Activated CD4-positive, alpha-beta T cell treated with anti-CD3 and anti-CD28 coated beads, Interleukin-2, amount 50 U/mL, for 16 hours (primary cell): ENCODE measurements at regions not wholly inside any gene's neighbourhood (a gene's known extent, or its start where the extent isn't known, plus 50 kb on each side); places are given as distances from the start of the nearest gene placed in this dataset.

Experiments used
- DNase-seq: peaks from one replicate; pipeline ENCODE4 v3.0.0-alpha.2; 2020

GRCh38 chr5:33223563-33224284, 217.0 kb upstream of the TARS1 start:
- no peak for DNase-seq

- DNase-seq, result no peak
Measured at GRCh38 chr5:33224285-33224961, 216.3 kb upstream of the TARS1 start.

- DNase-seq, result no peak
Measured at GRCh38 chr5:33227247-33227646, 213.5 kb upstream of the TARS1 start.

DNA sequence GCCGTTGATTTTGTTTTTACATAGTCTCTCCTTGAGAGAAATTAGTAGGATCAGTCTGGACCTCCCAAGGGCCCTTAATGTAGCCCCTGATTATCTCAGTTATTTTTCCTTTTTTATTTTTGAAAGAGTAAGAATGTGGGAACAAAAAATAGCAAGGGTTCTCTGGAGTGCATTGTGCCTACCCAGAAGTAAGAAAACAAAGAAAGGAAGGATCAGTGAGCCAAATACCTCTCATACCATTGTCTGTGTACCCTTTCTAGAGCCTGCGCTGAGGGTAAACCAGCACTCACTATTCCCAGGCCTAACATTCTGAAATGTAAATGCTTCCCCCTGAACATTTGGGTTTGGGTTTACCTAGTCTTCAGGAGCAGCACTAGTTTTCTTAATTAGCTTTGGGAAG, 213.0 kb upstream of the TARS1 start:
- DNase-seq, result no peak

- DNase-seq, result no peak
Measured at GRCh38 chr5:33228149-33228548, 212.6 kb upstream of the TARS1 start.

- no peak for DNase-seq
Measured at GRCh38 chr5:33229216-33229615, 211.5 kb upstream of the TARS1 start.

DNA sequence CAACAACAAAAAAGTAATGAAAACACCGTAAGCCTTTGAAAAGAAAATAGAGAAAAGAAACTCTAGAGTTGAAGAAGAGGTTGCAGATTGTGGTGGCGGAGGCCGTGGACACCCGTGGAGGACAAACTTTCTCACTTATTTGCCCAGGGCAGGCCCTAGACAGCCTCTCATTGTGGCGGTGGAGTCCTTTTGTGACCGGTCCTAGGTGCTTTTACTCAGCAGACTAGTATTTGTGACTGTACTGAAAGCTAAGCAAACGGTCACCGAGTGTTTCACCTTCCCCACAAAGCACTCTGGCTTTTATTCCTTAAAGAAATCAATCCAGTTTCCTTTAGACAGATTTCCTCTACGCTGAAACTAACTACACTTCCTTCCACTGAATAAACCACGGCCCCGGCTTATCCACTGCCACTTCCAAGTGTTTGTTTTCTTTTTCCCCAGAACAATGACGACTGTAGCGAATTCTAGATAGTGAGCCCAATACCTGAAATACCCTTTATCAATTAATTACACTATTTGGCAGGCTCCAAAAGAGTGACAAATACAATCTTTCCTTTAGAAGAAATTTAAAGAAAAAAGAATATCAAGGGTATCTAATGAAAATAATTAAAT, 210.2 kb upstream of the TARS1 start:
- DNase-seq, result no peak

- no peak for DNase-seq
Measured at GRCh38 chr5:33231214-33231710, 209.5 kb upstream of the TARS1 start.

GRCh38 chr5:33231935-33232334, 208.8 kb upstream of the TARS1 start:
- no peak for DNase-seq

DNA sequence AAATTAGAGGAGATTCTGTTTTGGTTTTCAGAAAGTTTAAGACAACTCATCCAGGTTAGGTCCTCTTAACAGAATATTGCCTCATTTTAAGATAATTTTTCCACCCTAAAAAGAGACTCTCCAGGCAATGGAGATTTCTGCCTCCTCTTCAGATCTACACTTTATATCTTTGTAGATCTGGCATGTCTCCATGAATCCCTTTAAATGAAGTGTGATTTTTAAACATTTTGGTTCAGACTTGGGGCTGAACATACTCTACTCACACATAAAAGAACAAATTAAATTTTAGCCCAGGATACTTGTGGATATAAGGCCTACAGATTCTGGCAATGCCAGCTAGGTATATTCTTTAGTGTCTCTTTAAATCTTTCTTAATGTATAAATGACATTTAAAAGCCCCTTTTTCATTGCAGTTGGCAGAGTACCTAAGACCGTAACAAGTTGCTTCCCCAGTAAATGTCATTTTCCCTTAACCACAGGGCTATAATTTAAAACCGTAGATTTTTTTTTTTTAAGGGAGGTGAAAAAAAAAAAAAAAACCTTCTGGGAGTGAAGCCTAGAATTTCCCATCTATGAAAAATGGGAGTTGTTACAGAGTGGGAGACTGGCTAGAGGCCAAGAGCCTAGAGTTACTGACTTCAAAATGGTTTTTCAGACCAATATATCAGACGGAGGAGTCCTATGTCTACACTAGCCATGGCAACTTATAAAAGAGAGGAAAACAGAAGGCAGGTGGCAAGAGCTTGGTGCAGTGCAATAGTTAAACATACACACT, 207.8 kb upstream of the TARS1 start:
- no peak for DNase-seq

- DNase-seq, result no peak
Measured at GRCh38 chr5:33235304-33235703, 205.5 kb upstream of the TARS1 start.

- DNase-seq, result no peak
Measured at GRCh38 chr5:33235824-33236223, 204.9 kb upstream of the TARS1 start.

DNA sequence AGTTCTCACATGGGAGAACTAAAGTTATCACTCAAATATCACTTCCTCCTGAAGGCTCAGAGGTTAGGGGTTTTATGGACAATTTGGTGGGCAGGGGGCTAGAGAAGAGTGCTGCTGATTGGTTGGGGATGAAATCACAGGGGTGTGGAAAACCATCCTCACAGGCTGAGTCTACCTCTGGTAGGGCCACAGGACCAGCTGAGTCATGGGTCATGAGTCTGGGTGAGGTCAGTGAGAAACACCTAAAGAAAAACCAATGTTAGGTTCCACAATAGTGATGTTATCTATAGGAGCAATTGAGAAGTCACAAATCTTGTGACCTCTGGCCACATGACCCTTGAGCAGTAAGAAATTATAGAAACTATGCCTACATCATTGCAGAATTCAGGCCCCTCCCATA, 203.3 kb upstream of the TARS1 start:
- DNase-seq, result no peak

- DNase-seq, result no peak
Measured at GRCh38 chr5:33238826-33239695, 201.7 kb upstream of the TARS1 start.

GRCh38 chr5:33240558-33240957, 200.2 kb upstream of the TARS1 start:
- DNase-seq, result no peak

GRCh38 chr5:33241802-33242201, 199.0 kb upstream of the TARS1 start:
- DNase-seq, result no peak

DNA sequence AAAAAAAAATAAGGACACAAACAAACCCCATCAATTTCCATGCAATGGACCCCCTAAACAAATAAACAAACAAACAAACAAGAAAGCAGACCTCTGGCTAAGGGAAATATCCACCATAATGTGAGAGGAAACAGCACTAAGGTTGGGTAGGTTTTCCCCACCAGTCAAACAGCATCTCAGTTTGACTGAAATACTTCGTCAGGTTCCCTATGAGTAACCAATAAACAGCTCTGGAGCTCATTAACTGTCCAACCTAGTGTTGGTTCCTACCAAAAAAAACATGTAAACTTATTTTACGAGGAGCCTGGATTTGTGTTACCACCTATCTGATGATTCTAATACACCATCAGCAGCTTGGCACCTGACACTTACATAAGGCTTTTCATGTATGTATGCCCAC, 198.5 kb upstream of the TARS1 start:
- no peak for DNase-seq

DNA sequence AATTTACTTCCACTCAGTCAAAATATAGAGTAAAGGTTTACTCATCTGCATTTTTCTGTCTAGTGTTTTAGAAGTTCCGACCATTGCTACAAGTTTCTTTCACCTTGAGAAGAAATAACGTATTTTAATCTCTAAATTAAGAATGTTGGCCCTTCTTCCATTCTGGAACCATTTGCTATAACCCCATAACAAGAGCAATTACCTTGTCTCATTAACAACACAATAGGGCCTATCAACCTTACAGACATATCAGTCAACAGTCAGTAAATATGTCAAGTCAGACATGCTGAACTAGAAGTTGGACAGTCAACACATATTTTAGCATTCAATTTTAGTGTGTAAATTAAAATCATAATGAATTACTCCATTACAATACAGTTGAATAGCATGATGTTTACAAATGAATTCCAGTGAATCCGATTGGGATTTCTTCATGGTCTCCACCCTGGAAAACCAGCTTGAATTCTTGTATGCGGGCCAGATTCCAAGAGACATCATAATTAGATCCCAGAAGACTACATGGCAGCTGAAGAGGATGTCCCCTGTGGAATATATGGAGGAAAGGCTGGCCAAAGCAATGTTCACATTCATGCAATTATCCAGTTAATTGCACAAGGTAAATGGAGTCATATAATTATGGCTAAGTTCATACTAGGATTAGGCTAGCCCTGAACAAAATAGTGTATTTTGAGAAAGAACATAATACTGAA, 196.2 kb upstream of the TARS1 start:
- no peak for DNase-seq

DNA sequence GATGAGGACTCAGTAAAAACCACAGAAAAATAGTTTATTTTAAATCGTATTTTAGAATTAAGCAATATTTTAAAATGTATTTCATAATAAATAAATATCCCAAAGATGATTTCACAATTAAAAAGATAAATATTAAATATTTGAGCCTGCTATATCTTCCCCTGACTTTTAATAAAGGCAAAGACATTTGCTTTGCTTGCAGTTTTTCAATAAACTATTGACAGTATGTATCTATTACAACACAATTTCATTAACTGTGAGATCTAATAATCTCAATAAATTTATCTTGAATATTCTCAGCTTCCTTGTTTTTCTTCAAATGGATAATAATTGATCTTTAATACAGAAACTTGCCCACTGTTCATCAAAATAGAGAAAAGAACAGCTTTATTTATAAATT, 186.2 kb upstream of the TARS1 start:
- no peak for DNase-seq

GRCh38 chr5:33257807-33258429, 182.8 kb upstream of the TARS1 start:
- no peak for DNase-seq

DNA sequence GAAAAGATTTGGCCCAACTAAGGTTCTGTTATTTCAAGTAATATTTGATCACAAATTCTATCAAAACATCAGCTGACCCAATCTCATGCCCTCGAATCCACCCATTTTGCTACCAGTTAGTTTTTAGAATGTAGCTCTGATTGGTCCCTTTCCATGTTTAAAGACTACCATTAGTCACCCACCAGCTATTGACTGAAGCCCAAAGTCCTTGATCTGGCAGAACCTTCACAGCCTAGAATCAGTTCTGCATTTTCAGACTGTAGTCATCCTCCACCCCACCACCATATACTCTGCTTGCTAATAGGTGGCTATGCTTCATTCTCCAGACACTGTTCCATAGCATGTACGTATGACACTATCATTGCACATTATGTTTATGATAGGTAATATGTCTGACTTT, 182.2 kb upstream of the TARS1 start:
- no peak for DNase-seq
